ENCODE measurements at regions not wholly inside any gene's neighbourhood (a gene's known extent, or its start where the extent isn't known, plus 50 kb on each side); places are given as distances from the start of the nearest gene placed in this dataset.
A peak's percentile ranks its signal among the peaks of the same experiment; 100 is the strongest.

- ChIA-PET CTCF (interaction anchor here (0.7 to 6.4 kb wide), 8 partner anchors 11 to 298 kb away, joined by 3 to 173 read pairs (median 8); no protein-coding TSS in a partner anchor), POLR2A (interaction anchor here (1.3 kb wide), 1 partner anchor 179 kb away, joined by 4 read pairs; the partner anchor contains the start of gene NAMPT)
These were observed 179.2 kb upstream of the NAMPT start for GRCh38 chr7:106463851-106464611.

GRCh38 chr7:106462914-106463482, 178.2 kb upstream of the NAMPT start:
- DNase-seq (ENCODE audit: extremely low spot score), result no peak
- CTCF ChIA-PET, result interaction anchor here (0.6 to 6.4 kb wide), 24 partner anchors 13 to 309 kb away, joined by 3 to 173 read pairs (median 4); no protein-coding TSS in a partner anchor
- POLR2A ChIA-PET, result interaction anchor here (1.0 to 1.4 kb wide), 2 partner anchors 38 to 178 kb away, joined by 3 to 5 read pairs; partner anchors contain the start of gene NAMPT
- no peak for TF ChIP-seq CTCF (IDR thresholded peaks at IDR 0.05; ENCODE audit: control extremely low read depth, extremely low read depth, low read depth, missing control alignments)

More at GRCh38 chr7:106463851-106464611, 179.2 kb upstream of the NAMPT start:
- TF ChIP-seq CTCF (IDR thresholded peaks at IDR 0.05; ENCODE audit: control extremely low read depth, extremely low read depth, low read depth, missing control alignments), result no peak
- DNase-seq (ENCODE audit: extremely low spot score), result no peak

GRCh38 chr7:106462365-106462859, 177.6 kb upstream of the NAMPT start:
- ChIA-PET CTCF (interaction anchor here (0.6 to 6.4 kb wide), 33 partner anchors 10 to 308 kb away, joined by 3 to 173 read pairs (median 4); no protein-coding TSS in a partner anchor), POLR2A (interaction anchor here (1.0 to 1.4 kb wide), 2 partner anchors 37 to 177 kb away, joined by 3 to 5 read pairs; partner anchors contain the start of gene NAMPT)
- peak; percentile 52 for TF ChIP-seq CTCF (IDR thresholded peaks at IDR 0.05; ENCODE audit: control extremely low read depth, extremely low read depth, low read depth, missing control alignments)
- DNase-seq (ENCODE audit: extremely low spot score), result peak; percentile 27

GRCh38 chr7:106460792-106461254, 176.0 kb upstream of the NAMPT start:
- ChIA-PET POLR2A (no interaction called here), CTCF (interaction anchor here (0.7 to 6.4 kb wide), 8 partner anchors 59 to 309 kb away, joined by 3 to 173 read pairs (median 4); no protein-coding TSS in a partner anchor)
- no peak for TF ChIP-seq CTCF (IDR thresholded peaks at IDR 0.05; ENCODE audit: control extremely low read depth, extremely low read depth, low read depth, missing control alignments)
- DNase-seq (ENCODE audit: extremely low spot score), result no peak

- CTCF ChIA-PET, result interaction anchor here (1.3 to 1.8 kb wide), 2 partner anchors 11 to 282 kb away, joined by 7 to 11 read pairs; no protein-coding TSS in a partner anchor
- POLR2A ChIA-PET, result no interaction called here
- TF ChIP-seq CTCF (IDR thresholded peaks at IDR 0.05; ENCODE audit: control extremely low read depth, extremely low read depth, low read depth, missing control alignments), result no peak
- DNase-seq (ENCODE audit: extremely low spot score), result no peak
These were observed 174.8 kb upstream of the NAMPT start for GRCh38 chr7:106459397-106460072.

GRCh38 chr7:106457678-106458077, 172.9 kb upstream of the NAMPT start:
- CTCF ChIA-PET, result interaction anchor here (0.7 to 1.8 kb wide), 2 partner anchors 9 to 10 kb away, joined by 3 to 7 read pairs; no protein-coding TSS in a partner anchor
- POLR2A ChIA-PET, result no interaction called here
- DNase-seq (ENCODE audit: extremely low spot score), result no peak
- TF ChIP-seq CTCF (IDR thresholded peaks at IDR 0.05; ENCODE audit: control extremely low read depth, extremely low read depth, low read depth, missing control alignments), result no peak
